D341Med (cell line): ENCODE measurements at regions not wholly inside any gene's neighbourhood (a gene's known extent, or its start where the extent isn't known, plus 50 kb on each side); places are given as distances from the start of the nearest gene placed in this dataset.
"Not testable (repeated sequence)": the region's sequence is repeated elsewhere in the genome, so short reads cannot be mapped to it uniquely, and the experiment has no call there.

Experiments used
- DNase-seq: peaks from one replicate; pipeline ENCODE4 v3.0.0; 2012; ENCODE audit warnings: low spot score

DNA sequence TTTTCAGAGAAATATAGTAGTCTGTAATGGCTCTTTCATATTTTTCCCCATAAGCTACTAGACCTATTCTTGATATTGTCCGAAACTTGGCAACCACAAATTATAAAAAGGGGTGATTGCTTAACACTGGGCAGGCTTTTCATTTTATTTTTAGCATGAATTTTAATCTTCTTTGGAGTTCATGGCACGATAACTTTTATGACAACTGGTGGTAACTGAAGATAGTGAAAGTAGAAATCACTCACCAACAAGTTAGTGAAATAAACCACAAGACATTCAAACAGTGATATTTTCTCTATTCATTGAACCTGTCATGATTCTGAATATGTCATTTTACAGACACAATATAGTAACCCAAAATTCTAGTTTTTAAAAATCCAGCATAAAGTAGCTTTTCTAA is 213.9 kb downstream of the PRDM9 start:
- no peak for DNase-seq

DNA sequence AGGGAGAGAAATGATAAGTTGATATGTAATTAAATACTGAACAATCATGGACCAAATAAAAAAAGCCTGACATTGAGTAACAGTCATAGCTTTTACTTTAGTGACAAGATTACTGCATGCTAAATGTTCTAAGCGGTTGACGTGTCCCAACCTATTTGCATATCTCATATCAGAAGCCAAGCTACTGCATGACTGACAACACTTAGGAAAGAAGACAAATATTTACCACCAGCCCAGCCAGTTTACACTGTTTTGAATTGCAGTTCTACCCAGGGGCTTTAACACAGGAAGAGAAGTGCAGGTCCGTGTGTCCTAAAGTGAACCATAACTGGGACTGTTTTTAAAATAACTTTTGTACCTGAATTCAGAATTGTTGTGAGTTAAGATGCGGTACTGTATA is 219.9 kb downstream of the PRDM9 start:
- DNase-seq = no peak

DNA sequence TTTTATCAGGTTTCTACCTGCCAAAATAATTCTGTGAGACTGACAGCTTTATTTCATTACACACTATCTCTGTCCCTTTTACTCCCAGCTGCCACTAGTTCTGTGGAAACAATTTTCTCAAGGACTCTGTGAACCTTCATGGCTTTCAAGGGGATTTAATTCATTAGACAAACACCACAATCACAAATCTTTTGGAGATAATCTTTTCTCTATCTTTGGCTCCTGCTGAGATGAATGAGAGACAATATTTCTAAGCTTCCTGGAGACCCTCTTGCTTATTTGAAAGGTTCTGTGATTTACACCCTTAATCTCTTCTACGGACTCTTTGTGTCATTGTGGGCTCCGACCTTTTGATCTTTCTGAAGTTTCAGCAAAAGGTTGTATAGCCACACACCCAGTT is 222.6 kb downstream of the PRDM9 start:
- DNase-seq = no peak

DNA sequence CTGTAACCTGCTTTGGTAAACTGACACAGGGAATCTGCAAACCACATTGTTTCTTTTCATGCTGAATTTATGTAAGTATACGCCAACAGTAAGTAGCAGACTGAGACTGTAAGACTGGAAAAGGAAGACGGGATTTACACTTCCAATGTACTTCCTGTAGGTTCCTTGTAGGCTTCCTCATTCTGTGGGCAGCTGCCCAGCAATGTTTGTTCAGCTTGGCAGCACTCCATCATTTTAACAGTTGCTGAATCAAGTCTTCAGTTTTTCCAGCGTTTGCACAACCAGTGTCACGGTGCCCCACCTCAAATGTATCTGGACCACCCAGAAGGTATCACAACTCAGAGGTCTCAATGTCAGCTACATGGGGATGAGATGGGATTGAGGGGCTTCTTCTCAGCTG is 232.6 kb downstream of the PRDM9 start:
- DNase-seq = no peak

DNA sequence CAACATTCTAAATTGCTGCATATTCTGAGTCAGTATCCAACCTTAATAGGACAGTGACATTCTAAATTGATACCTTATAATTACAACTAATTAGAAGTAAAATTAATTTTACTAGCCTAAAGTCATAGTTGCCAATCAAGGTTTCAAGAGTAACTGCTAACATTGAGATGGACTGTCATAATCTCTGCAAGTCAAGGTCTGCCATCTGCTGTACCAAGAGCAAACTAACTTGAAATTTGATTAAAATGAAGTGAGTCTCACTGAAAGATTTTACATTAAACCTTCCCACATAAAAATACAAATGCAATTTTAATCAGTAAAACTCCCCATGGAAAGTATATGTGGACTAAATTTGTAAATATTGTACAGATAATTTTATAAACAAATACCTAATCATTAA is 235.3 kb downstream of the PRDM9 start:
- no peak for DNase-seq

DNA sequence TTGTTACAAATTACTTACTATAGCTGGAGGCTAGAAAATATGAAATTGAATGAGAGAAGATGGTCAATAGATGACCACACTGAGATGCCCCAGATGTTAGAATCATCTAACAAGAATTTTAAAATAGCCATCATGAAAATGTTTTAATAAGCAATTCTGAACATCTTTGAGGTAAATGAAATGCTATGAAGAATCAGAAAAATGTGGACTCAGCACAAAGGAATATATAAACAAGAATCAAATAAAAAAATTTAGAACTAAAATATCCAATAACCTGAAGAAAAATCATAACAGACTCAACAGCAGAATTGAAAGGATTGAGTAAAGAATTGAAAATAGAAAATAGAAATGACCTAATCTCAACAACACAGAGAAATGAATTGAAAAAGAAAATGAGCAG is 248.5 kb downstream of the PRDM9 start:
- DNase-seq = no peak

DNA sequence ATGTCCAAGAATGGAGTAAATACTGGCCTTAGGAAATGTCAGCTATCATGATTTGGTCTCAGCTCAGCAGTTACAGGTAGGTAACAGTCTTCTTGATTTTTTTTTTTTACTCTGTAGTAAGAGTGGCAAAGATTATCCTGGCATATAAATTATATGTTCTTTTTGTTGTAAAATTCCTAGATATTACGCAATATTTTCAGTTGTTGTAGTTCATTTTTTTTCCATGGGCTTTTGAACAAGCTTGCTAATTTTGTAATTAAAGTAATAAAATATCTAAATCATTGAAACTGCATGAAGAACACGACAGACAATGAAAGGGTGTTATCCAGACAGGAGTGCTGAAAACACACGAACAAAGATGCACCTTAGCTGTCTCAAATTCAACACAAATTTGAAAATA is 249.4 kb downstream of the PRDM9 start:
- no peak for DNase-seq

DNA sequence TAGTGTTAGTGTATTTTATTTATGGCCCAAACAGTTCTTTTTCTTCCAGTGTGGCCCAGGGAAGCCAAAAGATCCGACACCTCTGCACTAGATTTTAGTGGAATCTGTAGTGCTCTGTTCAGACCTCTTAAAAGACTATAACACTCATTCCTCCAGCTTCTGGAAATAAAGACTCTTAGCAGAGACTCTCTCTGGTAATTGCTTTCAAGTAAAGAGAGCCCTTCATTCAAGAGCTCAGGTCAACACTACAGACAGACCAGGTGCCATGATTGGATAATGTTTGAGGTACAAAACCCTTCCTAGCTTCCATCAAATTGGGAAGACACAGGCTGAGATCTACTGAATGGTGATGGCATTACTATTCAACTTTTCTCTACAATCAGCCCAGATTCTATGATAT is 255.8 kb downstream of the PRDM9 start:
- no peak for DNase-seq

DNA sequence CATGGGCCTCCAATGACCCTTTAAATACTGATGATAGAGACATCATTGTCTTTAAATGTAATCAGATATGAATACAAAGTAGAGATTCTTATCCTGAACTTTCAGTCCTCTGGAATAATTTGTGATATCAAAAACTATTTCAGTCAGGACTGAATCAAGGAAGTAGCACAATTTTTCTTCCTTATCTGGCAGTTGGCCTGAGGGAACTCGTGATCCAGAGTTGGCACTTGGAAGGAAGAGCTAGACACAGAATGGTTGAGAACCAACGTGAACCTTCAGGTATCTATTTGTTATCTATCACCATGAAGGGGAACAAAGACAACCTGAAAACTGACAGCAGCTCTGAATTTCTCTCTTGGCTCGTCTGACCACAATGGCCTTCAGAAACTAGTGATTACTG is 269.3 kb downstream of the PRDM9 start:
- DNase-seq = no peak

DNA sequence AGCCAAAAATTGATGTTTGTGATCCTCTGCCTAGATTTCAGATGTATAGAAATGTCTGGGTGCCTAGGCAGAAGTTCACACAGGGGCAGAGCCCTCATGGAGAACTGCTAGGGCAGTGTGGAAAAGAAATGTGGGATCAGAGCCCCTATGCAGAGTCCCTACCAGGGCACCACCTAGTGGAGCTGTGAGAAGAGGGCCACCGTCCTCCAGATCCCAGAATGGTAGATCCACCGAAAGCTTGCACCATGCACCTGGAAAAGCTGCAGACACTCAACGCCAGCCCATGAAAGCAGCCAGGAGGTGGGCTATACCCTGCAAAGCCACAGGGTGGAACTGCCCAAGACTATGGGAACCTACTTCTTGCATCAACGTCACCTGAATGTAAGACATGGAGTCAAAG is 292.9 kb downstream of the PRDM9 start:
- not testable (repeated sequence) for DNase-seq

DNA sequence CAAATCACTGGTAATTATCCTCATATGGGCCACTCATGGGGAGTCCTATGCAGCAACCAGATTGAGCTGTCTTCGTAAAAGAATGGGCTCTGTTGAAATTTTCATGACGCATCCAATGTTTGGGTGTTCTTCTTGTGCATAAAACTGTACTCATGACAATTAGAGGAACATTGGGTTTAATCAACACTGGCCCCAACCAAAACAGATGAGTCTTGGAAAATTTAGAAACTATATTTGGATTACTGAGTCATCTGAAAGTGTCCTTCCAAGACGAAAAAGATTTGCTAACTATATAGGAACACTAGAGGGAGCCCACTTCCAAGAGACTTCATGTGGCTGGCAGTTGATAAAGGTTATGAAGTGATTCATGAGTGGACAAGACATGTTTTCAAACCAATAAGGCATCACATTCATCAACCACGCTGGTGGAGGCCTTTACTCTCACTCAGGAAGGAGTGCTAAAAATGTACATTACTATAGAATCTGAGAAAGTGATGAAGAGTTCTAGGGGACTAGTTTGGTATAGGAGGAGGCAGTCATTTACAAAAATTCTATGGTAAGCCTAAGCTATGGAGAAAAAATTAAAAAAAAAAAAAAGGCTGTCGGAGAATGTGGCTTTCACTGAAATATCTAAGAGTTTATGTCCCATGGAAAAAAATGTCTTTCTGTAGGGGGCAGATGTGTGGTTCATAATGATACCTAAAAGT is 313.5 kb downstream of the PRDM9 start:
- DNase-seq = peak; percentile 36

DNA sequence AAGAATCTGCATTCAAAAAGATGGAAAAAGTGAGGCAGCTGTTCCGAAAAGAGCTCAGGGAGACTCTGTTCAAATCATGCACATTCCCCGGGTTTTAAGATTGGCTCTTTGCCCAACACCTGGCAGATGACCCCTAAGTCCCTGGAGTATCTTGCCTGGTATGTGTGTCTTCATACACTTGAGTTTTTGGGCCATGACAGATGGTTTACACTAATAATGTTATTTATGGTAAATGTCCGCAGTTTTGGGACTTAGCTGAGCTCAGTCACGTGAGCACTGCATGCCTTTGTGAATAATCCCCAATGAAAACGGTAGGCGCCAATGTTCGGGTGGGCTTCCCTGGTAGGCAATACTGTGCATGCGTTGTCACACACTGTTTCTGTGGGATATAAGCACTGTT is 316.1 kb downstream of the PRDM9 start:
- no peak for DNase-seq

DNA sequence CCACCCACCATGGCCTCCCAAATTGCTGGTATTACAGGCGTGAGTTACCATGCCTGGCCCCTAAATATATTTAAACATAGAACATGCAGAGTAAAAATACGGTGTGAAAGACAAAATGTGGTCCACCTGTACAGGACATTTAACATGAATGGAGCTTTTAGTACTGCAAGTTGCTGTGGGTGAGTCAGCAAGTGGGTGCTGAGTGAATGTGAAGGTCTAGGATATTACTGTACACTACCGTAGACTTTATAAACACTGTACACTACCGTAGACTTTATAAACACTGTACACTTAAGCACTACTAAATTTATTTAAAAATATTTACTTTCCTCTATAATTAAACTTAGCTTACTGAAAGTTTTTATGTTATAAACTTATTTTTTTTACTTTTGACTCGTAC is 317.8 kb downstream of the PRDM9 start:
- DNase-seq = no peak

DNA sequence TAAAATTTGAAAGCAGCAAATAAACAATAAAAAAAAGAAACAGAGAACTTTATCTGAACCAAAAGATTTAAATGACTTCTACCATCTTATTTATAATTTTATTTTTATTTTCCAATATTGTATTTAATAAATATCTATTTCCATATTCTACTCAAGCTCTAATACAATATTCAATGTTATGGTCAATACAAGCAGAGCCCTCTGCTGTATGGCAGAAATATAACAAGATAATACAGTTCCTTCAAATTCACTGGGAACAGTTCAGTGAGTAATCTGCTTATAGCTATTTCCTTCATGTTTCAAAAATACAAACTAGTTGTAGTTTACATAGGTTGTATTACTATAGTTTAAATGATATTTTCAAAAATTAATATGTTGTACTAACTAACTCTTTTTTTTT is 332.7 kb downstream of the PRDM9 start:
- no peak for DNase-seq

DNA sequence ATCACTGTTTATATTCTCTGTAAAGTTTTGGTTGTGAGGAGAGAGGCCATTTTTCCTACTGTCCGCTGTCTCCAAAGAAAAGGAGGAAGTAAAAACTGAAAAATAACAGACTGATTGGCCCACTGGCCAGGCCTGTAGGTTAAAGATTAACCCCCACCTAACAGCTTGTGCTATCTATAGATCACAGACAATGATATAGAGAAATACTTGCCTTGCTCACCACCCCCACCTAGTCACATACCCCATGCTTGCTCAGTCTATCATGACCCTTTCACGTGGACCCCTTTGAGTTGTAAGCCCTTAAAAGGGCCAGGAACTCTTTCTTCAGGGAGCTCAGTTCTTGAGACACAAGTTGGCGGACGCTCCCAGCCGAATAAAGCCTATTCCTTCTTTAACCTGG is 357.4 kb downstream of the PRDM9 start:
- DNase-seq = no peak

DNA sequence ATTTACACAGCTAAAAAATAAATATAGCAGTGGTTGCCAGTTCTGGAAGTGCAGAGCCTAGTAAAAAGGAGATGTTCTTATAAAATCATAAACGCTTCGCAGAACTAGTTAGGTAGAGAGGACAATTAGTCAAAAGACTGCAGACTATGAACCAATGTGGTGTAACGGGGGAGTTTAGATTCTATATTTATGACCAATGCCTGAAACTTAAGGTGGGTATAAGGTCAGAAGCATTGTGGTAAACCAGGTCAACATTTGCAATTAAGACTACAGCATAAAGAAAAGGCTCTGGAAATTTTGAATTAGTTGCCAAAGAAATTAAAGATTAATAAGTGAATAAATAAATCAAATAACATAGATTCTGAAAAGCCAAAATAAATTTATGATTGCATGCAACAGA is 370.4 kb downstream of the PRDM9 start:
- no peak for DNase-seq

DNA sequence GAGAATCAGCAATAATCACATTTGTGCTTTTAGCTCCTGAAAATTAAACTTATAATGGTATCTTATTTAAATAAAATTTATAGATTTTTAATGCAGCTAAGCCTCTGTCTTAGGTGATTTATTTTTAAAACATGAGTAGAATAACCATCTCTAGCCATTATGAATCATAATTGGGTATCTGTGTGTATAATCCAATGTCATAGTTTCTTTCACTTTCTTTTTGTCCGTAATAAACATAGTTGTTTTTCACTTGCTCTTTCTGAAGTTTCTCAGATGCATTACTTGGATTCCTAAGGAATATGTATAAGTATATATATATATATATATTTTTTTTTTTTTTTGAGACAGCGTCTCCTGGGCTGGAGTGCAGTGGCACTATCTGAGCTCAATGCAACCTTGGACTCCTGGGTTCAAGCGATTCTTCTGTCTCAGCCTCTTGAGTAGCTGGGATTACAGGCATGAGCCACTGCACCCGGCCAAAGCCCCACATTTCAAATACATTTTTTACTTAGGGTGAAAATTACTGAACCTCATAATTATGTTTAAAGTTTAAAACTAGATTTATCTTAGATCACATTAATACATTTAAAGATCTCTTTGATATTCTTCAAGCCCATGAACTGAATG is 377.1 kb downstream of the PRDM9 start:
- DNase-seq = no peak

DNA sequence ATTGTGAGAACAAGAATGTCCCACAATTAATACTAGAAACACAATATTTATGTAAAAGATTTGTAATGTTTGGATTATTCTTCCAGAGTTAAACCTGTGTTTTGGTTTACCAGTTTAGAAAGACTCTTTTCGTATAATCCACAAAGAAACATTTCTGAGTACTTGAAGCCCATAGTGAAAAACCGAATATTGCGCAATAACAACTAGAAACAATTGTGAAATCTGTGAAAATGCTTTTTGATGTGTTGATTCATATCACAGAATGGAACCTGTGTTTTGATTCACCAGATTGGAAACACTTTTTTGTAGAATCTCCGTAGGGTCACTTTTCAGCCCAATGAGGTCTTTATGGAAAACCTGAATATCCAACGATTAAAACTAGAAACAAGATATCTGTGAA is 386.2 kb downstream of the PRDM9 start:
- DNase-seq = no peak

DNA sequence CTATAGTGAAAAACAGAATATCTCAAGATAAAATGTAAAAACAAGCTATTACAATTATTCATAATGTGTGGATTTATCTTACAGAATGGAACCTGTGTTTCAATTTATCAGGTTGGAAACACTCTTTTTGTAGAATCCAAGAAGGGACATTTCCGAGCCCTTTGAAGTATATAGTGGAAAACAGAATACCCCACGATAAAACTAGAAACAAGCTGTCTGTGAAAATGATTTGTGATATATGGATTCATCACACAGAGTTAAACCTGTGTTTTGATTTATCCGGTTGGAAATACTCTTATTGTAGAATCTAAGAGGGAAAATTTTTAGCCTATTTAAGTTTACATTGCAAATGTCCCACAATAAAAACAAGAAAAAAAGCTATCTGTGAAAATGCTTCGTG is 388.2 kb downstream of the PRDM9 start:
- no peak for DNase-seq

DNA sequence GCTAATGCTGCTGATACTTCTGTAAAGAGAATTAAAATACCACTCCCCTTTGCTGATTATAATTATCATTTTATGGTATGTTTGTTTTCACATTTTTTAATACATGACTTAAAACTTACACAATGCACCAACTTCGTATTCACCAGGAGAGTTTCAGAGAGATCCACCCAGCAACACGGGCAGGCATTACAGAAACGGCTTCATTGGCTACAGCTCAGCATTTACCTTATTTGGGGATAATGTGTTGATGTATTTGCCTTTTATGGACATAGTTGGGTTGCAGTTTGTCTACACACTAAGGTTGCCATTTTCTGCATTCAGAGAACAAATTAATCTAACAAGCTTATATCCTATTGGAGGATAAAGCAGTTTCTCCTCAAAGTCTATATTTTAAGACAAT is 423.6 kb downstream of the PRDM9 start:
- DNase-seq = peak; percentile 2

DNA sequence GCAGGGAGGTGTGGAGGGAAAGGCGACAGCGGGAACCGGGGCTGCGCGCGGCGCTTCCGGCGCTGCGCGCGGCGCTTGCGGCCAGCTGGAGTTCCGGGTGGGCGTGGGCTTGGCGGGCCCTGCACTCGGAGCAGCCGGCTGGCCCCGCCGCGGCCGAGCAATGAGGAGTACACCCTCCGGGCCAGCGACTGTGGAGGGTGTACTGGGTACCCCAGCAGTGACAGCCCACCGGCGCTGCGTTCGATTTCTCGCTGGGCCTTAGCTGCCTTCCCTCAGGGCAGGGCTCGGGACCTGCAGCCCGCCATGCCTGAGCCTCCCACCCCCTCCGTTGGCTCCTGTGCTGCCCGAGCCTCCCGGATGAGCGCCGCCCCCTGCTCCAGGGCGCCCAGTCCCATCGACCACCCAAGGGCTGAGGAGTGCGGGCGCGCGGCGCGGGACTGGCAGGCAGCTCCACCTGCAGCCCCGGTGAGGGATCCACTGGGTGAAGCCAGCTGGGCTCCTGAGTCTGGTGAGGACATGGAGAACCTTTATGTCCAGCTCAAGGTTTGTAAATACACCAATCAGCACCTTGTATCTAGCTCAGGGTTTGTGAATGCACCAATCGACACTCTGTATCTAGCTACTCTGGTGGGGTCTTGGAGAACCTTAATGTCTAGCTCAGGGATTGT is 444.0 kb downstream of the PRDM9 start:
- not testable (repeated sequence) for DNase-seq

DNA sequence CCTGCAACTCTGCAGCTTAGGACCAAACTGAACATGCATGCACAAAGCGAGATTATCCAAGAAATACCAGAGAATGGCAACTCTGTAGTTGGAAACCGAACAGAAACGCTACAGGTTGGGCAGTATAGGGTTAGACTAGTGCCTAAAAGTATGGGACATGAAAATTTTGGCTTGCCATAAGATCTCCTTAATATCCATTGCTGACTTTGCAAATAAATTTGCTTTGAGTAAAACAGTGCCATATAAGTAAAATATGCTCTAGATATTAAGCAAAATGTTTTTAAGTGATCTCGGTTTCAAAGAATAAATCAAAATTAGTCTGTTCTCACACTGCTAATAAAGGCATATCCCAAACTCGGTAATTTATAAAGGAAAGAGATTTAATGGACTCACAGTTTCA is 456.0 kb downstream of the PRDM9 start:
- no peak for DNase-seq

DNA sequence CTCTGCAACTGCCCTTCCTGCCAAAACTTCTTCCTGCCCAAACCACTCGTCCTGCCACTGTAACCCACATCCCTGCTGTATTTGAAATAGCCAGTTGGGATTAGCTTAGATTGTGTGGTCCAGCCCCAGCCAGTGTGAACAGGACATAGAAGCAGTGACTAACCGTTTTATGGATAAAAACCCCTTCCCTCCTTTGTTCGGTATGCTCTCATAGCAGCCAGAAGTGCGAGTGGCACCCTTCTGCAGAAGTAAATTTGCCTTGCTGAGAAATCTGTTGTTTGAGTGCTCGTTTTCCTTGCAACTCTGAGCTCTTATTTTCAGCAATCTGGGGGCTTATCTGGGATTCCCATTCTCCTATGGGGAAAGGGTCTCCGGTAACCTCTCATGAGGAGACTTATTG is 470.0 kb downstream of the PRDM9 start:
- DNase-seq = no peak

DNA sequence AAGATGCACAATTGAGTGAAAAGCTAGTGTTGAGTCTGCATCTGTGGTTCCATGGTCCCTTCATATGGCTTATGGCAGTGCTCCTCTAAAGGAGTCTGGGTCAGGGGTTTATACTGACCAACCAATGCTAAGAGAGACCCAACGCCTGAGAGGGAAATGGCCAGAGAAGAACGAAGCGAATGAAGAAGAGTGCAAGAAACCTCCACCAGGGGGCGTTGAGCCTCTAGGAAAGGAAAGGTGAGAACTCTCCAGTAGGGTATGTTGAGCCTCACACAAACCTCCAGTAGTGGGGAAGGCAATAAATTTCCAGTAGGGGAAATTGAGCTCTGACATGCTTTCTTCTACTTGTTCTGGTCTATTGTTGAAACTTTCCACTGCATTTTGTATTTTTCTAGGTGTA is 470.6 kb downstream of the PRDM9 start:
- no peak for DNase-seq
